ENCODE measurements at regions not wholly inside any gene's neighbourhood (a gene's known extent, or its start where the extent isn't known, plus 50 kb on each side); places are given as distances from the start of the nearest gene placed in this dataset.

DNA sequence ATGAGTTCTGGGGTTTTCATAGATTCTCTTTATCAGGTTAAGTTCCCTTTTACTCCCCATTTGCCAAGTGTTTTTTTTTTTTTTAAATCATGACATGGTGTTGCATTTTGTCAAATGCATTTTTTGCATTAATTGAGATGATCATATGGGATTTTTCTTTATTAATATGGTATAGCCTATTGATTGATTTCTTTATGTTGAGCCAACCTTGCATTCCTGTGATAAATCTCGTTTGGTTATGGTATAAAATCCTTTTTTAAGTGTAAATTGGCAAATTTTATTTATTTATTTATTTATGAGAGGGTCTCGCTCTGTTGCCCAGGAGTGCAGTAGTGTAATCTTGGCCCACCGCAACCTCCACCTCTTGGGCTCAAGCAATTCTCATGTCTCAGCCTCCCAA, 81.5 kb upstream of the ACVR1 start:
- POLR2A ChIA-PET, result no interaction called here

DNA sequence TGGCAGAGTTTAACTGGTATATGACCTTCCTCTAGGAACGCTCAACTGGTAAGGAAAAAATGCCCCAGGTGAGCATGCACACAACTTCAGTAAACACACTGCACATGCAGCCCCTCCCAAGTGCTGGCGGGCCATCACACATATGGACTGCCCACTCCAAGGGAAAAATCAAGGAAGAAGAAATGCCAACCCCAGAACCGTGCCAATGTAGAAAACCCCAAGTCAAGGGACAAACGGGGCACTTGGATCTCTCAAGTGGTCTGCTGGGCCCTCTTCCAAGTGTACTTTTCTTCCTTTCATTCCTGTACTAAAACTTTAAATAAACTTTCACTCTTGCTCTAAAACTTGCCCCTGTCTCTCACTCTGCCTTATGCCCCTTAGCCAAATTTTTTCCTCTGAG, 76.4 kb upstream of the ACVR1 start:
- POLR2A ChIA-PET, result no interaction called here
- CTCF ChIA-PET, result no interaction called here
- Mint-ChIP-seq H3K27ac (no peak overlapping the region), H3K9me3 (peaks cover 14% of the 10 kb centered on the region), H3K4me1 (no peaks in the 10 kb centered on the region), H3K4me3 (no peak overlapping the region), H3K27me3 (peaks cover 9% of the 10 kb centered on the region), H3K36me3 (ENCODE audit: low read depth) (no peaks in the 10 kb centered on the region)
- intact Hi-C loops (cut with micrococcal nuclease), result no loop called here
- TF ChIP-seq, protein P1, sequence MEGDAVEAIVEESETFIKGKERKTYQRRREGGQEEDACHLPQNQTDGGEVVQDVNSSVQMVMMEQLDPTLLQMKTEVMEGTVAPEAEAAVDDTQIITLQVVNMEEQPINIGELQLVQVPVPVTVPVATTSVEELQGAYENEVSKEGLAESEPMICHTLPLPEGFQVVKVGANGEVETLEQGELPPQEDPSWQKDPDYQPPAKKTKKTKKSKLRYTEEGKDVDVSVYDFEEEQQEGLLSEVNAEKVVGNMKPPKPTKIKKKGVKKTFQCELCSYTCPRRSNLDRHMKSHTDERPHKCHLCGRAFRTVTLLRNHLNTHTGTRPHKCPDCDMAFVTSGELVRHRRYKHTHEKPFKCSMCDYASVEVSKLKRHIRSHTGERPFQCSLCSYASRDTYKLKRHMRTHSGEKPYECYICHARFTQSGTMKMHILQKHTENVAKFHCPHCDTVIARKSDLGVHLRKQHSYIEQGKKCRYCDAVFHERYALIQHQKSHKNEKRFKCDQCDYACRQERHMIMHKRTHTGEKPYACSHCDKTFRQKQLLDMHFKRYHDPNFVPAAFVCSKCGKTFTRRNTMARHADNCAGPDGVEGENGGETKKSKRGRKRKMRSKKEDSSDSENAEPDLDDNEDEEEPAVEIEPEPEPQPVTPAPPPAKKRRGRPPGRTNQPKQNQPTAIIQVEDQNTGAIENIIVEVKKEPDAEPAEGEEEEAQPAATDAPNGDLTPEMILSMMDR (IDR thresholded peaks at IDR 0.05), result no peak
- no peak for ATAC-seq (ENCODE audit: low read depth)
- DNase-seq, result no peak

More for the DNA sequence above, 81.5 kb upstream of the ACVR1 start:
- TF ChIP-seq, protein P1 (IDR thresholded peaks at IDR 0.05), result no peak
- no peak overlapping the region for H3K4me3 Mint-ChIP-seq
- H3K27me3 Mint-ChIP-seq, result peaks cover 3% of the 10 kb centered on the region
- H3K4me1 Mint-ChIP-seq, result no peaks in the 10 kb centered on the region
- no peaks in the 10 kb centered on the region for H3K36me3 Mint-ChIP-seq (ENCODE audit: low read depth)
- CTCF ChIA-PET, result no interaction called here
- ATAC-seq (ENCODE audit: low read depth) (no peak), DNase-seq (no peak)
- H3K9me3 Mint-ChIP-seq, result peaks cover 21% of the 10 kb centered on the region
- no peak overlapping the region for H3K27ac Mint-ChIP-seq
- intact Hi-C loops (cut with micrococcal nuclease), result no loop called here

DNA sequence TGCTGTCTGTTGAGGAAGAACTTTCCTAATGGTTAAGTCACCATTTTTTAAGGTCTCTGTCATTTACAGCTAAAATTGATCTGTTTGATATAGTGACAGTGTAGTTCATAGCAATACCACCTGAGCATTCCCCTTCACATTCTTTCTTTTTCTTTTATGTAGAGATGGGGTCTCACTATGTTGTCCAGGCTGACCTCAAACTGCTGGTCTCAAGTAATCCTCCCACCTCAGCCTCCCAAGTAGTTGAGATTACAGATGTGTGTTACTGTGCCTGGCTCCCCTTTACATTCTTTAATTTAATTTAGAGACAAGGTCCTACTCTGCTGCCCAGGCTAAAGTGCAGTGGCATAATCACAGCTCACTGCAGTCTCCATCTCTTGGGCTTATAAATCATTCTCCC, 72.7 kb upstream of the ACVR1 start:
- Mint-ChIP-seq H3K9me3 (no peaks in the 10 kb centered on the region), H3K36me3 (ENCODE audit: low read depth) (no peaks in the 10 kb centered on the region), H3K4me3 (no peak overlapping the region), H3K27ac (no peak overlapping the region), H3K27me3 (peaks cover 9% of the 10 kb centered on the region), H3K4me1 (no peaks in the 10 kb centered on the region)
- TF ChIP-seq, protein P1 (IDR thresholded peaks at IDR 0.05), result no peak
- intact Hi-C loops (cut with micrococcal nuclease), result no loop called here
- no peak for ATAC-seq (ENCODE audit: low read depth)
- POLR2A ChIA-PET, result no interaction called here
- DNase-seq, result no peak
- CTCF ChIA-PET, result no interaction called here

DNA sequence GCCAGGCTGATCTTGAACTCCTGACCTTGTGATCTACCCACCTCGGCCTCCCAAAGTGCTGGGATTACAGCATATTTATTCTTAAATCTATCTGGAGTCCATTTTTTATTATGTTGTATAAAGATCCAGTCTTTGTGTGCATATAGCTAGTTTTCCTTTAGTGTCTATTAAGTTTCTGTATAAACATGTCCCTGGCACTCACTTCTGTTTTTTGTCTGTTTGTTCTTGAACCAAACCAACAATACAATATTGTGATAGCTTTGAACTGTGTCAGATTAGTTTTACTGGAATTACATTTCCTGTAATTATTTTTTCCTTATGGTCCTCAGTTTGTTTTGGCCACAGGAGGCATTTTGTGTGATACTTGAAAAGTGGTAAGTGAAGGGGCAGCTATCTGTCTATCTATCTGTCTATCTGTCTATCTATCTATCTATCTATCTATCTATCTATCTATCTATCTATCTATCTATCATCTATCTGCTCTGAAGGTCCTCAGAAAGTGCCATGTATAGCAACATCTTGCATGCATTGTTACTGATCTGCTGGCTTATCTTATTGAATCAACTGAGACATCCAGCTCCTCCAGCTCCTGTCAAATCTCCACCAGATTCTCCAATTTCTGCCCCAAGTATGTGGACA, 70.9 kb upstream of the ACVR1 start:
- POLR2A ChIA-PET, result no interaction called here
- intact Hi-C loops (cut with micrococcal nuclease), result no loop called here
- no peak for DNase-seq

DNA sequence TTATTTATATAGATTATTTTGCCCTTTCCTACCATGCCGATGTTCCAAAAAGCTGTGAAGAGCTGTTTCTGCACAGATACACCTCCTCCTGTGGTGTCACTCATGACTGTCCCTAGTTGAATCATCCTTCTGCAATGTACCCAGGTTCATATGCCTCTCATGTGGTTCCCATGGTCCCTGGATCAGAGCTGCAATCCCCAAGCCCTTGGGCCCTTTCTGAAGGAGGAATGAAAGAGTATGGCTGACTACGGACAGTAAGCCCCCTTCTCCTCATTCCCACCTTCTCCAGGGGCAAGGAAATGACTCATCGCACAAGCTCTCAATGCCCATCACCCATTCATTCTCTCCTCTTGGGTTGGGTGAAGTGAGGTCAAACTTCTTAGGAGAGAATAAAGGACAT, 63.9 kb upstream of the ACVR1 start:
- TF ChIP-seq, protein P1 (IDR thresholded peaks at IDR 0.05), result no peak
- POLR2A ChIA-PET, result no interaction called here
- intact Hi-C loops (cut with micrococcal nuclease), result no loop called here
- Mint-ChIP-seq H3K27me3 (peaks cover 3% of the 10 kb centered on the region), H3K27ac (no peak overlapping the region), H3K4me3 (no peak overlapping the region), H3K9me3 (no peaks in the 10 kb centered on the region), H3K4me1 (no peaks in the 10 kb centered on the region), H3K36me3 (ENCODE audit: low read depth) (no peaks in the 10 kb centered on the region)
- CTCF ChIA-PET, result no interaction called here
- ATAC-seq (ENCODE audit: low read depth) (no peak), DNase-seq (no peak)

More for the DNA sequence above, 70.9 kb upstream of the ACVR1 start:
- CTCF ChIA-PET, result no interaction called here
- Mint-ChIP-seq H3K9me3 (no peaks in the 10 kb centered on the region), H3K36me3 (ENCODE audit: low read depth) (no peaks in the 10 kb centered on the region), H3K4me3 (no peak overlapping the region), H3K27me3 (peaks cover 6% of the 10 kb centered on the region), H3K27ac (no peak overlapping the region), H3K4me1 (no peaks in the 10 kb centered on the region)
- TF ChIP-seq, protein P1 (IDR thresholded peaks at IDR 0.05), result no peak
- no peak for ATAC-seq (ENCODE audit: low read depth)
